LNCAP (cell line): ENCODE measurements at regions not wholly inside any gene's neighbourhood (a gene's known extent, or its start where the extent isn't known, plus 50 kb on each side); places are given as distances from the start of the nearest gene placed in this dataset.

Source experiments
- CTCF ChIP-seq: fragments of 450-650 bp; IDR thresholded peaks from 2 replicates; pipeline ENCODE4 v1.5.1; 2017; ENCODE audit warnings: mild to moderate bottlenecking

- TF ChIP-seq CTCF: no peak
Measured at GRCh38 chr16:80150978-80151721, 389.6 kb upstream of the DYNLRB2 start.

- TF ChIP-seq CTCF: no peak
Measured at GRCh38 chr16:80148826-80149225, 392.0 kb upstream of the DYNLRB2 start.

GRCh38 chr16:80147026-80147655, 393.7 kb upstream of the DYNLRB2 start:
- TF ChIP-seq CTCF: no peak

GRCh38 chr16:80144191-80144590, 396.6 kb upstream of the DYNLRB2 start:
- no peak for TF ChIP-seq CTCF

- no peak for TF ChIP-seq CTCF
Measured at GRCh38 chr16:80142940-80143339, 397.9 kb upstream of the DYNLRB2 start.

- TF ChIP-seq CTCF: no peak
Measured at GRCh38 chr16:80142281-80142680, 398.5 kb upstream of the DYNLRB2 start.

- TF ChIP-seq CTCF: no peak
Measured at GRCh38 chr16:80129791-80130190, 411.0 kb upstream of the DYNLRB2 start.
